ENCODE measurements at regions not wholly inside any gene's neighbourhood (a gene's known extent, or its start where the extent isn't known, plus 50 kb on each side); places are given as distances from the start of the nearest gene placed in this dataset.

- no peak overlapping the region for H3K4me3 Mint-ChIP-seq (ENCODE audit: low read depth, unreplicated experiment)
- H3K27ac Mint-ChIP-seq (ENCODE audit: unreplicated experiment), result no peak overlapping the region
- no peaks in the 10 kb centered on the region for H3K36me3 Mint-ChIP-seq (ENCODE audit: insufficient read depth, unreplicated experiment)
- CTCF ChIA-PET, result no interaction called here
- H3K9me3 Mint-ChIP-seq (ENCODE audit: low read depth, unreplicated experiment), result peaks cover 4% of the 10 kb centered on the region
- no peaks in the 10 kb centered on the region for H3K4me1 Mint-ChIP-seq (ENCODE audit: low read depth, unreplicated experiment)
- no peak for DNase-seq
- TF ChIP-seq, protein P1, sequence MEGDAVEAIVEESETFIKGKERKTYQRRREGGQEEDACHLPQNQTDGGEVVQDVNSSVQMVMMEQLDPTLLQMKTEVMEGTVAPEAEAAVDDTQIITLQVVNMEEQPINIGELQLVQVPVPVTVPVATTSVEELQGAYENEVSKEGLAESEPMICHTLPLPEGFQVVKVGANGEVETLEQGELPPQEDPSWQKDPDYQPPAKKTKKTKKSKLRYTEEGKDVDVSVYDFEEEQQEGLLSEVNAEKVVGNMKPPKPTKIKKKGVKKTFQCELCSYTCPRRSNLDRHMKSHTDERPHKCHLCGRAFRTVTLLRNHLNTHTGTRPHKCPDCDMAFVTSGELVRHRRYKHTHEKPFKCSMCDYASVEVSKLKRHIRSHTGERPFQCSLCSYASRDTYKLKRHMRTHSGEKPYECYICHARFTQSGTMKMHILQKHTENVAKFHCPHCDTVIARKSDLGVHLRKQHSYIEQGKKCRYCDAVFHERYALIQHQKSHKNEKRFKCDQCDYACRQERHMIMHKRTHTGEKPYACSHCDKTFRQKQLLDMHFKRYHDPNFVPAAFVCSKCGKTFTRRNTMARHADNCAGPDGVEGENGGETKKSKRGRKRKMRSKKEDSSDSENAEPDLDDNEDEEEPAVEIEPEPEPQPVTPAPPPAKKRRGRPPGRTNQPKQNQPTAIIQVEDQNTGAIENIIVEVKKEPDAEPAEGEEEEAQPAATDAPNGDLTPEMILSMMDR (IDR thresholded peaks at IDR 0.05; ENCODE audit: unreplicated experiment), result no peak
- BruUV-seq (replicated peaks), result no TSS peak
- intact Hi-C loops (cut with micrococcal nuclease; ENCODE audit: unreplicated experiment), result no loop called here
- peaks cover 17% of the 10 kb centered on the region for H3K27me3 Mint-ChIP-seq (ENCODE audit: unreplicated experiment)
Observed at GRCh38 chr9:20111173-20111843, 322.5 kb upstream of the SLC24A2 start.

GRCh38 chr9:20095430-20096092, 306.7 kb upstream of the SLC24A2 start:
- Mint-ChIP-seq H3K4me1 (ENCODE audit: low read depth, unreplicated experiment) (no peaks in the 10 kb centered on the region), H3K27me3 (ENCODE audit: unreplicated experiment) (peaks cover under 1% of the 10 kb centered on the region), H3K36me3 (ENCODE audit: insufficient read depth, unreplicated experiment) (no peaks in the 10 kb centered on the region), H3K4me3 (ENCODE audit: low read depth, unreplicated experiment) (no peak overlapping the region), H3K9me3 (ENCODE audit: low read depth, unreplicated experiment) (no peaks in the 10 kb centered on the region), H3K27ac (ENCODE audit: unreplicated experiment) (no peak overlapping the region)
- TF ChIP-seq, protein P1 (IDR thresholded peaks at IDR 0.05; ENCODE audit: unreplicated experiment), result no peak
- BruUV-seq (replicated peaks), result no TSS peak
- intact Hi-C loops (cut with micrococcal nuclease; ENCODE audit: unreplicated experiment), result no loop called here
- DNase-seq, result no peak
- CTCF ChIA-PET, result no interaction called here

DNA sequence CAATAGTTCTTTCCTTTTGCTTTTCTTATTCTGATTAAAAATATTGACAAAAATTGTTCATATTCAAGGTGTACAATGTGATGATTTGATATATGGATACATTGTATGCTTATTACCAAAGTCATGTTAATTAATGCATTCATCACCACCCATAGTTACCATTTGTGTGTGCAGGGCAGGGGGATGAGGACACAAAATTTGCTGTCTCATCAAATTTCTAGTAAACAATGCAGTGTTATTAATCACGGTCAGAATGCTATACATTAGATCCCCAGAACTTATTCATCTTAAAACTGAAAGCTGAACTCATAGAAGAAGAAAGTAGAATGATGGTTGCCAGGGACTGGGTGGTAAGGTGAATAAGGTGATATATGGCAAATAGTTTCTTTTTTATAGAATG, 303.7 kb upstream of the SLC24A2 start:
- CTCF ChIA-PET, result no interaction called here
- TF ChIP-seq, protein P1 (IDR thresholded peaks at IDR 0.05; ENCODE audit: unreplicated experiment), result no peak

DNA sequence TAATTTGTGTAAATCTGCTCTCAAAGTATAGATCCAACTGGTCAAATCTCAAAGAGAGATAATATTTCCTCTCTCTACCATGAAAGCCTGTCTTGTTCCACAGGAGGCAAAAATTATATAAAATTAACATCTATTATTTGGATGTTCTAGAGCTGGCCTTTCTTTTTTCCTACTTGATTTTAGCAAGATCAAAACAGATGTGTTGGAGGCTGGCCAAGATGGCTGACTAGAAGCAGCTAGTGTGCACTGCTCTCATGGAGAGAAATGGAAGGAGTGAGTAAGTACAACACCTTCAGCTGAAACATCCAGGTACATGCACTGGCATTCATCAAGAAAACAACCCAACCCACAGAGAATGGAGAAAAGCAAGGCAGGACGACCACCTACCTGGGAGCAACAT, 298.6 kb upstream of the SLC24A2 start:
- CTCF ChIA-PET, result interaction anchor here (0.6 kb wide), 1 partner anchor 13 kb away, joined by 5 read pairs; no protein-coding TSS in a partner anchor
- intact Hi-C loops (cut with micrococcal nuclease; ENCODE audit: unreplicated experiment), result no loop called here
- peaks cover 50% of the 10 kb centered on the region for H3K27me3 Mint-ChIP-seq (ENCODE audit: unreplicated experiment)
- TF ChIP-seq, protein P1 (IDR thresholded peaks at IDR 0.05; ENCODE audit: unreplicated experiment), result no peak
- no peak for DNase-seq
- H3K4me1 Mint-ChIP-seq (ENCODE audit: low read depth, unreplicated experiment), result no peaks in the 10 kb centered on the region
- no peak overlapping the region for H3K27ac Mint-ChIP-seq (ENCODE audit: unreplicated experiment)
- no peaks in the 10 kb centered on the region for H3K36me3 Mint-ChIP-seq (ENCODE audit: insufficient read depth, unreplicated experiment)
- BruUV-seq (replicated peaks), result no TSS peak
- no peak overlapping the region for H3K4me3 Mint-ChIP-seq (ENCODE audit: low read depth, unreplicated experiment)
- no peaks in the 10 kb centered on the region for H3K9me3 Mint-ChIP-seq (ENCODE audit: low read depth, unreplicated experiment)

More for the DNA sequence above, 303.7 kb upstream of the SLC24A2 start:
- Mint-ChIP-seq H3K4me3 (ENCODE audit: low read depth, unreplicated experiment) (no peak overlapping the region), H3K36me3 (ENCODE audit: insufficient read depth, unreplicated experiment) (no peaks in the 10 kb centered on the region), H3K9me3 (ENCODE audit: low read depth, unreplicated experiment) (no peaks in the 10 kb centered on the region), H3K4me1 (ENCODE audit: low read depth, unreplicated experiment) (no peaks in the 10 kb centered on the region), H3K27ac (ENCODE audit: unreplicated experiment) (no peak overlapping the region), H3K27me3 (ENCODE audit: unreplicated experiment) (peaks cover 16% of the 10 kb centered on the region)
- DNase-seq, result no peak
- intact Hi-C loops (cut with micrococcal nuclease; ENCODE audit: unreplicated experiment), result no loop called here
- no TSS peak for BruUV-seq (replicated peaks)
